Panc1 (cell line): ENCODE measurements at regions not wholly inside any gene's neighbourhood (a gene's known extent, or its start where the extent isn't known, plus 50 kb on each side); places are given as distances from the start of the nearest gene placed in this dataset.

Source experiments
- ATAC-seq: fragments of 200-7000 bp; cut with Tn5 transposase; 2 replicates; pipeline ENCODE4 v1.9.1; 2020; ENCODE audit warnings: mild to moderate bottlenecking, moderate library complexity
- BruUV-seq: library from RNA; stranded (reverse); fragments of 400-500 nt; replicated peaks from 2 replicates; lab custom pipeline; 2021; lab: Mats Ljungman, UMichigan
- CTCF ChIA-PET: fragments of 300-600 bp; sonication (Branson Sonifier 250); formaldehyde crosslinking; loops from one replicate; lab custom pipeline; 2022; ENCODE audit warnings: antibody characterized with exemption; lab: Charles Lee
- POLR2A ChIA-PET: fragments of 300-600 bp; sonication (Branson Sonifier 250); formaldehyde crosslinking; loops from one replicate; lab custom pipeline; 2022; ENCODE audit warnings: antibody characterized with exemption; lab: Charles Lee
- DNase-seq: peaks from one replicate; pipeline ENCODE4 v3.0.0-alpha.2; 2010; ENCODE audit warnings: low read depth, low spot score
- H3K27ac ChIP-seq: 2 replicates; pipeline ENCODE4 v1.5.1; 2011; ENCODE audit warnings: mild to moderate bottlenecking, low read length, inconsistent platforms
- H3K27me3 ChIP-seq: fragments of 200-500 bp; sonication (Bioruptor generic); 2 replicates; pipeline ENCODE4 v1.6.0; 2014; ENCODE audit warnings: low read length, inconsistent platforms; ENCODE audit not compliant: control insufficient read depth, insufficient read depth
- H3K36me3 ChIP-seq: fragments of 200-500 bp; sonication (Bioruptor generic); 2 replicates; pipeline ENCODE4 v1.5.1; 2014; ENCODE audit warnings: inconsistent platforms, mild to moderate bottlenecking, low read length, moderate library complexity; ENCODE audit not compliant: control insufficient read depth, insufficient read depth
- H3K4me1 ChIP-seq: 2 replicates; pipeline ENCODE4 v1.5.1; 2011; ENCODE audit warnings: inconsistent platforms, mild to moderate bottlenecking, low read length, moderate library complexity; ENCODE audit not compliant: control insufficient read depth, insufficient read depth
- H3K4me3 ChIP-seq, 2 experiments: 2 replicates each; pipeline ENCODE4 v1.5.1; 2011 to 2012; ENCODE audit warnings: low read depth in 2 of 2, low read length in 2 of 2, mild to moderate bottlenecking in 2 of 2, inconsistent platforms in 1 of 2, moderate library complexity in 1 of 2
- H3K9me3 ChIP-seq: fragments of 200-500 bp; sonication (Bioruptor generic); 2 replicates; pipeline ENCODE4 v1.5.1; 2014; ENCODE audit warnings: low read depth, mild to moderate bottlenecking, inconsistent platforms, low read length, moderate library complexity; ENCODE audit not compliant: control insufficient read depth, insufficient read depth
- POLR2AphosphoS5 ChIP-seq: IDR thresholded peaks from 2 replicates; pipeline ENCODE4 v1.6.1; 2012; ENCODE audit warnings: mild to moderate bottlenecking, low read depth, low read length, moderate library complexity
- REST ChIP-seq, 2 experiments: IDR thresholded peaks; 2 replicates each; pipeline ENCODE4 v1.6.1; 2011 to 2012; ENCODE audit warnings: low read depth in 2 of 2, control low read depth in 1 of 2, low read length in 1 of 2, mild to moderate bottlenecking in 1 of 2, moderate library complexity in 1 of 2; ENCODE audit not compliant: insufficient read depth in 1 of 2
- SIN3A ChIP-seq: IDR thresholded peaks from 2 replicates; pipeline ENCODE4 v1.6.1; 2012; ENCODE audit warnings: low read depth, mild to moderate bottlenecking, low read length, moderate library complexity, borderline replicate concordance; ENCODE audit not compliant: insufficient read depth
- TCF7L2 ChIP-seq: IDR thresholded peaks from 2 replicates; pipeline ENCODE4 v1.6.1; 2011; ENCODE audit warnings: mild to moderate bottlenecking, low read depth, low read length, inconsistent platforms
- in situ Hi-C: cut with HindIII; loops from 2 replicates; pipeline ENCODE4 v1.10.0; 2016; ENCODE audit warnings: low sequenced_read_pairs, low pct_unique_long_range_greater_than_20kb
- intact Hi-C: fragments of 100-400 bp; cut with micrococcal nuclease; formaldehyde crosslinking; loops from one replicate; pipeline ENCODE4 v1.10.0; 2022; ENCODE audit not compliant: unreplicated experiment
- TF ChIP-seq, protein P1 (sequence below): fragments of 450-650 bp; IDR thresholded peaks from 2 replicates; pipeline ENCODE4 v1.5.1; 2017; ENCODE audit warnings: mild to moderate bottlenecking

DNA sequence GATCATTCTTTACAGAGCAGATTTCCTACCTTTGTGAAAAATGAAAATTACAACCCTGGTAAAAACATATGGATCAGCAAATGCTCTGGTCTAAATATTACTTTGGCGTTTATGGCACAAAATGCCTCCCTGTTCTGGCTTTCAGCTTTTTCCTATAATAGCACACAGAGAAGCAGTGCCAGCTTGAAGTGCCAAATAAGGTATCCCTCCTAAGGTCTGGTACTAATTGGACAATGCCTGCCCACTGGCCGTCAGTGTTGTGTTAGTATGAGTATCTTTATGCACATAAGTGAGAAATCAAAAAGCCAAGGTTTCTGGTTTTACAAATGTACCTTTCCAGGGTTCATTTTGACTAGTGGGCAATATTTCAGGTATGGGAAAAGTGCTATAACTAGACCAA is 1293.7 kb upstream of the FAM98A start:
- Histone ChIP-seq H3K4me3 (no peak overlapping the region), H3K4me1 (no peaks in the 10 kb centered on the region), H3K9me3 (no peaks in the 10 kb centered on the region), H3K27ac (no peak overlapping the region), H3K36me3 (no peaks in the 10 kb centered on the region), H3K27me3 (no peaks in the 10 kb centered on the region)
- DNase-seq = no peak
- CTCF ChIA-PET = no interaction called here
- ATAC-seq = no peak
- intact Hi-C loops (no loop called here), in situ Hi-C loops (no loop called here)
- TF ChIP-seq REST (IDR thresholded peaks at IDR 0.05; ENCODE audit: insufficient read depth in 1 of 2, low read depth in 2 of 2, low read length in 1 of 2) (no peak), POLR2AphosphoS5 (no peak), TCF7L2 (no peak), SIN3A (no peak)
- TF ChIP-seq, protein P1, sequence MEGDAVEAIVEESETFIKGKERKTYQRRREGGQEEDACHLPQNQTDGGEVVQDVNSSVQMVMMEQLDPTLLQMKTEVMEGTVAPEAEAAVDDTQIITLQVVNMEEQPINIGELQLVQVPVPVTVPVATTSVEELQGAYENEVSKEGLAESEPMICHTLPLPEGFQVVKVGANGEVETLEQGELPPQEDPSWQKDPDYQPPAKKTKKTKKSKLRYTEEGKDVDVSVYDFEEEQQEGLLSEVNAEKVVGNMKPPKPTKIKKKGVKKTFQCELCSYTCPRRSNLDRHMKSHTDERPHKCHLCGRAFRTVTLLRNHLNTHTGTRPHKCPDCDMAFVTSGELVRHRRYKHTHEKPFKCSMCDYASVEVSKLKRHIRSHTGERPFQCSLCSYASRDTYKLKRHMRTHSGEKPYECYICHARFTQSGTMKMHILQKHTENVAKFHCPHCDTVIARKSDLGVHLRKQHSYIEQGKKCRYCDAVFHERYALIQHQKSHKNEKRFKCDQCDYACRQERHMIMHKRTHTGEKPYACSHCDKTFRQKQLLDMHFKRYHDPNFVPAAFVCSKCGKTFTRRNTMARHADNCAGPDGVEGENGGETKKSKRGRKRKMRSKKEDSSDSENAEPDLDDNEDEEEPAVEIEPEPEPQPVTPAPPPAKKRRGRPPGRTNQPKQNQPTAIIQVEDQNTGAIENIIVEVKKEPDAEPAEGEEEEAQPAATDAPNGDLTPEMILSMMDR = no peak
- BruUV-seq = no TSS peak
- POLR2A ChIA-PET = no interaction called here

- in situ Hi-C loops = no loop called here
- intact Hi-C loops = no loop called here
- no peaks in the 10 kb centered on the region for H3K36me3 ChIP-seq
- H3K27me3 ChIP-seq = no peaks in the 10 kb centered on the region
- no peaks in the 10 kb centered on the region for H3K9me3 ChIP-seq
- CTCF ChIA-PET = no interaction called here
- H3K27ac ChIP-seq = no peak overlapping the region
- no peak for DNase-seq
- no peak for ATAC-seq
- no peaks in the 10 kb centered on the region for H3K4me1 ChIP-seq
- POLR2A ChIA-PET = no interaction called here
- no TSS peak for BruUV-seq
- no peak overlapping the region for H3K4me3 ChIP-seq
- no peak for TF ChIP-seq REST (IDR thresholded peaks at IDR 0.05; ENCODE audit: insufficient read depth in 1 of 2, low read depth in 2 of 2, low read length in 1 of 2)
- TF ChIP-seq TCF7L2 = no peak
- no peak for TF ChIP-seq POLR2AphosphoS5
- TF ChIP-seq, protein P1 = no peak
- no peak for TF ChIP-seq SIN3A
Observed at GRCh38 chr2:34892256-34892655, 1293.2 kb upstream of the FAM98A start.
